Caco-2 (cell line): ENCODE measurements at regions not wholly inside any gene's neighbourhood (a gene's known extent, or its start where the extent isn't known, plus 50 kb on each side); places are given as distances from the start of the nearest gene placed in this dataset.

Experiments
- BruUV-seq: library from RNA; stranded (reverse); fragments of 400-500 nt; replicated peaks from 2 replicates; lab custom pipeline; 2021; lab: Mats Ljungman, UMichigan
- CTCF ChIA-PET: fragments of 300-600 bp; sonication (Branson Sonifier 250); formaldehyde crosslinking; loops from one replicate; lab custom pipeline; 2022; ENCODE audit warnings: antibody characterized with exemption; lab: Charles Lee
- POLR2A ChIA-PET: fragments of 300-600 bp; sonication (Branson Sonifier 250); formaldehyde crosslinking; loops from one replicate; lab custom pipeline; 2022; ENCODE audit warnings: antibody characterized with exemption; lab: Charles Lee
- DNase-seq, 2 experiments: peaks; one replicate each; pipeline versions ENCODE4 v3.0.0 to v3.0.0-alpha.2; 2020 to 2022
- H3K27me3 ChIP-seq: replicated peaks from 2 replicates; pipeline ENCODE4 v1.6.0; 2011; ENCODE audit warnings: low read length; ENCODE audit not compliant: control insufficient read depth, insufficient read depth
- H3K36me3 ChIP-seq: 2 replicates; pipeline ENCODE4 v1.5.1; 2011; ENCODE audit warnings: low read length; ENCODE audit not compliant: control insufficient read depth, insufficient read depth
- H3K4me1 ChIP-seq: fragments of 250-450 bp; sonication (Bioruptor Pico); 2 replicates; pipeline ENCODE4 v1.5.1; 2020; ENCODE audit warnings: mild to moderate bottlenecking
- H3K4me3 ChIP-seq: 2 replicates; pipeline ENCODE4 v1.5.1; 2011; ENCODE audit warnings: low read depth, mild to moderate bottlenecking, control low read depth, low read length
- H3K9me3 ChIP-seq: fragments of 250-450 bp; sonication (Bioruptor Pico); 2 replicates; pipeline ENCODE4 v1.5.1; 2020; ENCODE audit warnings: mild to moderate bottlenecking, moderate library complexity
- H3K27ac Mint-ChIP-seq: one replicate; pipeline ENCODE4 v1.8.0; 2022; ENCODE audit warnings: mixed read lengths; ENCODE audit not compliant: unreplicated experiment
- H3K27me3 Mint-ChIP-seq: one replicate; pipeline ENCODE4 v1.8.0; 2022; ENCODE audit warnings: mixed read lengths; ENCODE audit not compliant: insufficient read depth, unreplicated experiment
- H3K36me3 Mint-ChIP-seq: one replicate; pipeline ENCODE4 v1.8.0; 2022; ENCODE audit warnings: mild to moderate bottlenecking, mixed read lengths; ENCODE audit not compliant: insufficient read depth, unreplicated experiment
- H3K4me1 Mint-ChIP-seq: one replicate; pipeline ENCODE4 v1.8.0; 2022; ENCODE audit warnings: low read depth, mixed read lengths; ENCODE audit not compliant: unreplicated experiment
- H3K4me3 Mint-ChIP-seq: one replicate; pipeline ENCODE4 v1.8.0; 2022; ENCODE audit warnings: mild to moderate bottlenecking, moderate library complexity, mixed read lengths; ENCODE audit not compliant: unreplicated experiment
- H3K9me3 Mint-ChIP-seq: one replicate; pipeline ENCODE4 v1.8.0; 2022; ENCODE audit warnings: mixed read lengths; ENCODE audit not compliant: unreplicated experiment
- intact Hi-C: fragments of 100-400 bp; cut with micrococcal nuclease; formaldehyde crosslinking; loops from one replicate; pipeline ENCODE4 v1.10.0; 2022; ENCODE audit not compliant: unreplicated experiment
- TF ChIP-seq, protein P1 (sequence below), 2 experiments: fragments of 200-600 bp in 1 of 2; IDR thresholded peaks; 1 replicate in 1 of 2; 2 replicates in 1 of 2; pipeline versions ENCODE4 v1.5.1 to v1.8.0; 2011 to 2022; ENCODE audit warnings: antibody characterized with exemption in 1 of 2, control low read depth in 1 of 2, inconsistent platforms in 1 of 2, low read depth in 1 of 2, low read length in 1 of 2, mild to moderate bottlenecking in 1 of 2, moderate library complexity in 1 of 2; ENCODE audit not compliant: insufficient read depth in 1 of 2, severe bottlenecking in 1 of 2, unreplicated experiment in 1 of 2

DNA sequence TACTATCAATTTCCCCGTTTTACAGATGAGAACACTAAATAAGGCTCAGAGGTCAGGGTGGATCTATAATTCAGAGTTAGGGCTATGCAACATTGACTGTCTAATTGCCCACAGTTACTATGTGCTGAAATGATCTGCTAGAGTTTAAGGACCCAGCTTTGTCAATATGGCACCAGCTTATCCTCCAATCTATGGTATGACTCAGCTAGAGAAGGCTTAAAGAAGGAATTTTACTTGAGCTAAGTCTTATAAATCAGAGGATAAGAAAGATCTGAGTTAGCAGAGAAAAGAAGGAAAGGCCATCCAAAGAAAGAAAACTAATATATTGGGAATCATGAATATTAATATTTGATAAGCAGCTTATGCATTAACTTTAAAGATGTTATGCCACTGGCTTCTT is 78.1 kb downstream of the ASB9 start:
- no peaks in the 10 kb centered on the region for H3K9me3 ChIP-seq
- Mint-ChIP-seq H3K4me3 (no peak overlapping the region), H3K9me3 (no peaks in the 10 kb centered on the region), H3K36me3 (no peaks in the 10 kb centered on the region), H3K27ac (no peak overlapping the region), H3K4me1 (no peaks in the 10 kb centered on the region), H3K27me3 (peaks cover 6% of the 10 kb centered on the region)
- no TSS peak for BruUV-seq
- no peak for DNase-seq
- no peaks in the 10 kb centered on the region for H3K4me1 ChIP-seq
- no peaks in the 10 kb centered on the region for H3K27me3 ChIP-seq
- intact Hi-C loops, result no loop called here
- POLR2A ChIA-PET, result no interaction called here
- TF ChIP-seq, protein P1, sequence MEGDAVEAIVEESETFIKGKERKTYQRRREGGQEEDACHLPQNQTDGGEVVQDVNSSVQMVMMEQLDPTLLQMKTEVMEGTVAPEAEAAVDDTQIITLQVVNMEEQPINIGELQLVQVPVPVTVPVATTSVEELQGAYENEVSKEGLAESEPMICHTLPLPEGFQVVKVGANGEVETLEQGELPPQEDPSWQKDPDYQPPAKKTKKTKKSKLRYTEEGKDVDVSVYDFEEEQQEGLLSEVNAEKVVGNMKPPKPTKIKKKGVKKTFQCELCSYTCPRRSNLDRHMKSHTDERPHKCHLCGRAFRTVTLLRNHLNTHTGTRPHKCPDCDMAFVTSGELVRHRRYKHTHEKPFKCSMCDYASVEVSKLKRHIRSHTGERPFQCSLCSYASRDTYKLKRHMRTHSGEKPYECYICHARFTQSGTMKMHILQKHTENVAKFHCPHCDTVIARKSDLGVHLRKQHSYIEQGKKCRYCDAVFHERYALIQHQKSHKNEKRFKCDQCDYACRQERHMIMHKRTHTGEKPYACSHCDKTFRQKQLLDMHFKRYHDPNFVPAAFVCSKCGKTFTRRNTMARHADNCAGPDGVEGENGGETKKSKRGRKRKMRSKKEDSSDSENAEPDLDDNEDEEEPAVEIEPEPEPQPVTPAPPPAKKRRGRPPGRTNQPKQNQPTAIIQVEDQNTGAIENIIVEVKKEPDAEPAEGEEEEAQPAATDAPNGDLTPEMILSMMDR (IDR thresholded peaks at IDR 0.05; ENCODE audit: insufficient read depth in 1 of 2, low read depth in 1 of 2, low read length in 1 of 2, severe bottlenecking in 1 of 2, unreplicated experiment in 1 of 2), result no peak
- H3K36me3 ChIP-seq, result no peaks in the 10 kb centered on the region
- CTCF ChIA-PET, result no interaction called here
- no peak overlapping the region for H3K4me3 ChIP-seq

- BruUV-seq, result no TSS peak
- CTCF ChIA-PET, result no interaction called here
- Mint-ChIP-seq H3K4me1 (no peaks in the 10 kb centered on the region), H3K27ac (no peak overlapping the region), H3K4me3 (no peak overlapping the region), H3K27me3 (peaks cover 3% of the 10 kb centered on the region), H3K9me3 (no peaks in the 10 kb centered on the region), H3K36me3 (no peaks in the 10 kb centered on the region)
- POLR2A ChIA-PET, result no interaction called here
- intact Hi-C loops, result no loop called here
- TF ChIP-seq, protein P1 (IDR thresholded peaks at IDR 0.05; ENCODE audit: insufficient read depth in 1 of 2, low read depth in 1 of 2, low read length in 1 of 2, severe bottlenecking in 1 of 2, unreplicated experiment in 1 of 2), result no peak
- Histone ChIP-seq H3K9me3 (no peaks in the 10 kb centered on the region), H3K4me3 (no peak overlapping the region), H3K4me1 (no peaks in the 10 kb centered on the region), H3K36me3 (no peaks in the 10 kb centered on the region), H3K27me3 (no peaks in the 10 kb centered on the region)
- DNase-seq, result no peak
Observed at GRCh38 chrX:15188039-15188438, 81.8 kb downstream of the ASB9 start.

DNA sequence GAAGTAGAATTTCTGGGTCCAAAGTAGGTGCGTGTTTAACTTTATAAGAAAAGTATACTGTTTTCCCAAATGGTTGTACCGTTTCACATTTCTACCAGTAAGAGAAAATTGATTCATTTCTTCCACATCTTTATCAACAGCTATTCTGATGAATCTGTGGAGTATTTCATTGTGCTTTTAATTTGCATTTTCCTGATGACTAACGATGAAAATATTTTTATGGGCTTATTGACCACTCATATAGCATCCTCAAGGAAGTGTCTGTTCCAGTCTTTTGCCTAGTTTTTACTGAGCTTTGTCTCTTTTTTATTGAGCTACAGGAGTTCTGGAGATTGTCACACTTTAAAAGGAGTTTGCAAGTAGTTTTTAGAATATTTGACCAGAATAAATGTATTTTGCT is 92.6 kb downstream of the ASB9 start:
- TF ChIP-seq, protein P1 (IDR thresholded peaks at IDR 0.05; ENCODE audit: insufficient read depth in 1 of 2, low read depth in 1 of 2, low read length in 1 of 2, severe bottlenecking in 1 of 2, unreplicated experiment in 1 of 2), result no peak
- no peak overlapping the region for H3K4me3 ChIP-seq
- Mint-ChIP-seq H3K36me3 (no peaks in the 10 kb centered on the region), H3K9me3 (no peaks in the 10 kb centered on the region), H3K4me1 (no peaks in the 10 kb centered on the region), H3K27me3 (no peaks in the 10 kb centered on the region), H3K4me3 (no peak overlapping the region), H3K27ac (no peak overlapping the region)
- no peaks in the 10 kb centered on the region for H3K36me3 ChIP-seq
- ChIA-PET POLR2A (no interaction called here), CTCF (no interaction called here)
- no TSS peak for BruUV-seq
- no peaks in the 10 kb centered on the region for H3K27me3 ChIP-seq
- intact Hi-C loops, result no loop called here
- no peaks in the 10 kb centered on the region for H3K4me1 ChIP-seq
- no peaks in the 10 kb centered on the region for H3K9me3 ChIP-seq
- no peak for DNase-seq
